ENCODE measurements at regions not wholly inside any gene's neighbourhood (a gene's known extent, or its start where the extent isn't known, plus 50 kb on each side); places are given as distances from the start of the nearest gene placed in this dataset.

DNA sequence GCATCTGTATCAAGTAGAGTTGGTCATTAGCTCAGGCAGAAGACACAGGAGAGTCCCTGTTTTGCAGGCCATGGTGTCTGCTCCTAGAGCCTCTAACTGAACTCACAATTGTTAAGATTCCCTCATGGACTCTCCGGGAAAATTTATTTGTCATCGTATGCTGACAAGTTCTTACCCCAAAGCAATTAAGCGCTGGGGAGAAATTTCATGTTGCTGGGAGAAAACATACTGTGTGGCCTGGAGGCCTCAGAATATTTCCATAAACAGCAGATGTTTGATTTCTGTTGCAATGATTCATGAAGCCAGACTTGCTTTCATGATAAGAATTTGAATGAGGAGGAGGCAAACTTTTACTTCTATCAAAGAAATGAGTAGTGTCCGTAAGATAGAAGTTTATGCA, 583.2 kb downstream of the GATA3 start:
- Mint-ChIP-seq H3K4me3 (no peak overlapping the region), H3K9me3 (peaks cover 38% of the 10 kb centered on the region), H3K36me3 (ENCODE audit: low read depth) (peaks cover 7% of the 10 kb centered on the region), H3K27ac (no peak overlapping the region), H3K27me3 (ENCODE audit: low read depth, poor library complexity) (peaks cover 7% of the 10 kb centered on the region), H3K4me1 (no peaks in the 10 kb centered on the region)
- DNase-seq, result no peak
- TF ChIP-seq, protein P1, sequence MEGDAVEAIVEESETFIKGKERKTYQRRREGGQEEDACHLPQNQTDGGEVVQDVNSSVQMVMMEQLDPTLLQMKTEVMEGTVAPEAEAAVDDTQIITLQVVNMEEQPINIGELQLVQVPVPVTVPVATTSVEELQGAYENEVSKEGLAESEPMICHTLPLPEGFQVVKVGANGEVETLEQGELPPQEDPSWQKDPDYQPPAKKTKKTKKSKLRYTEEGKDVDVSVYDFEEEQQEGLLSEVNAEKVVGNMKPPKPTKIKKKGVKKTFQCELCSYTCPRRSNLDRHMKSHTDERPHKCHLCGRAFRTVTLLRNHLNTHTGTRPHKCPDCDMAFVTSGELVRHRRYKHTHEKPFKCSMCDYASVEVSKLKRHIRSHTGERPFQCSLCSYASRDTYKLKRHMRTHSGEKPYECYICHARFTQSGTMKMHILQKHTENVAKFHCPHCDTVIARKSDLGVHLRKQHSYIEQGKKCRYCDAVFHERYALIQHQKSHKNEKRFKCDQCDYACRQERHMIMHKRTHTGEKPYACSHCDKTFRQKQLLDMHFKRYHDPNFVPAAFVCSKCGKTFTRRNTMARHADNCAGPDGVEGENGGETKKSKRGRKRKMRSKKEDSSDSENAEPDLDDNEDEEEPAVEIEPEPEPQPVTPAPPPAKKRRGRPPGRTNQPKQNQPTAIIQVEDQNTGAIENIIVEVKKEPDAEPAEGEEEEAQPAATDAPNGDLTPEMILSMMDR (IDR thresholded peaks at IDR 0.05), result no peak

DNA sequence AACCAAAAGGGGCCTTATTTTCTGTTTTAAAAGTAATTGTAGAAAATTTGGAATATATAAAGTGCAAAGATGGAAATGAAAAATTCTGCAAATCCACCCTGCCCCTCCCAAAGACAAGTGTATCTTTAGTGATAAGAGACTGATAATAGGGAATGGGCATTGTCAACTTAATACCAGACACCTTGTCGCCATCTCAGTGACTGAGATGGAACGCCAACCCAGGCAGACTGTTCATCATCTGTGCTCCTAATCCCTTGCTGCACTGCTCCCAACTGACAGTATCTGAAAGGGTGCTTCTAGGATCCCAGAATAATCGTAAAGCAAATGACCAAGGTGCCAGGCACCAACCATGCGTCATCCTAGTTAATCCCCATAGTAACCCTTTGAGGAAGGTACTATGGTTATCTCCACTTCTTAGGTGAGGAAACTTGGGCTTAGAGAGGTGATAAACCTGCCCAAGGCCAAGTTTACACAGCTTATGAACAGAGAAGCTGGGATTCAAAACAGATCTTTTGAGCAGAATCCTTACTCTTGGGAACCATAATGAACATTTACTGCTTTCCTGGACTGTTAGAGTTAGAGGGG, 583.7 kb downstream of the GATA3 start:
- TF ChIP-seq, protein P1 (IDR thresholded peaks at IDR 0.05), result no peak
- H3K4me1 Mint-ChIP-seq, result no peaks in the 10 kb centered on the region
- DNase-seq, result no peak

DNA sequence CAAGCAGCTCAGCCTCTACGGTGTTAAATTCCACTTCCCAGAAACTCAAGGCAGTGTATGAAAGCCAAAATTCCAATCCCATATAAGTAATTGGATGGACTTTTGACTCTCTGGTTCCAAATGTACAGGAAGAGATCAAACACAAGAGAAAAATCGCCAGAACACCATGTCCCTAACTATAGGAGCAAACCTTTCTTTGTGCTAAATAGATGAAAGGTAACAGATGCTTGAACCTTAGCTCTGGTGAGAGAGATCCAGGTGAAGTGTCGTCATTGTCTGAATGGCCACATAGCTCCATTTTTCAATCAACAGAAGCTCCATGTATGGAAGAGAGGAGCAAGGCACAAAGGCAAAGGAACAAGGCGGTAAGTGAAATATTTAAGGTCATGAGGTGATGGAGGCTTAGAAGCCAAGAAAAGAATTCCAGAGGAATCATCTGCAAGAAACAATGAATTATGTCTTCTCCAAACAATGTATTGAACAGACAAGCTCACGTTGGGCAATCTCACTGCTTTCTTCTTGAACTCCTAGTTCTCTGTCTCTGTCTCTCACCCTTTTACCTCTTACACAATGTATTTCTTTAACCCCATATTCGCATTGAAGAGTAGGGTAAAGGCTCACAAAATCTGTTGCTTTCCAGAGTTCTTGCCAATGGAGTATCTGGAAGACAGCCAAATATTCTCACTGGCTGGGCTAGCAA, 585.1 kb downstream of the GATA3 start:
- H3K27ac Mint-ChIP-seq, result no peak overlapping the region
- H3K4me3 Mint-ChIP-seq, result no peak overlapping the region
- TF ChIP-seq, protein P1 (IDR thresholded peaks at IDR 0.05), result no peak
- H3K9me3 Mint-ChIP-seq, result peaks cover 34% of the 10 kb centered on the region
- H3K4me1 Mint-ChIP-seq, result peaks cover under 1% of the 10 kb centered on the region
- no peak for DNase-seq
- peaks cover 7% of the 10 kb centered on the region for H3K27me3 Mint-ChIP-seq (ENCODE audit: low read depth, poor library complexity)
- peaks cover 7% of the 10 kb centered on the region for H3K36me3 Mint-ChIP-seq (ENCODE audit: low read depth)

More for the DNA sequence above, 583.7 kb downstream of the GATA3 start:
- Mint-ChIP-seq H3K27me3 (ENCODE audit: low read depth, poor library complexity) (peaks cover 7% of the 10 kb centered on the region), H3K36me3 (ENCODE audit: low read depth) (peaks cover 7% of the 10 kb centered on the region), H3K9me3 (peaks cover 40% of the 10 kb centered on the region), H3K4me3 (no peak overlapping the region), H3K27ac (no peak overlapping the region)

DNA sequence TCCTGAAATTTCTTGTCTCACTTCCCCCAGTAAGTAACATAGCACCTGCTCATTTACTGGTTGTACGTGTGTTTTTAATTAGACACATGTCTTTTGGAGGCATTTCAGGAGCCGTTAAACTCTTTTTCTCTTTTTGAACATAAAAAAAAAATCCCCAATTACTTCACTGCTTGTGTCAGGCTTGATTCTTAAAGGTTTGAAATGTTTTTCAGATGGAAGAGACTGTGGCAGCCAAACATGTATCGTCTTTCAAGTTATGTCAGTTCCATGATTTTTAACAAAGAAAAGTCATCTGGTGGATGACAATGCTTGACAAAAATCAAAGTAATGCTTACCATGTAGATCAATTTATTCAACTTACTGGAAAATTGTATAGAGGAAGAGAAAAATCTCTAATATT, 585.8 kb downstream of the GATA3 start:
- no peak for DNase-seq
- H3K27me3 Mint-ChIP-seq (ENCODE audit: low read depth, poor library complexity), result peaks cover 7% of the 10 kb centered on the region
- H3K4me1 Mint-ChIP-seq, result peaks cover 7% of the 10 kb centered on the region
- H3K27ac Mint-ChIP-seq, result no peak overlapping the region
- TF ChIP-seq, protein P1 (IDR thresholded peaks at IDR 0.05), result no peak
- H3K36me3 Mint-ChIP-seq (ENCODE audit: low read depth), result peaks cover 7% of the 10 kb centered on the region
- peaks cover 30% of the 10 kb centered on the region for H3K9me3 Mint-ChIP-seq
- no peak overlapping the region for H3K4me3 Mint-ChIP-seq

DNA sequence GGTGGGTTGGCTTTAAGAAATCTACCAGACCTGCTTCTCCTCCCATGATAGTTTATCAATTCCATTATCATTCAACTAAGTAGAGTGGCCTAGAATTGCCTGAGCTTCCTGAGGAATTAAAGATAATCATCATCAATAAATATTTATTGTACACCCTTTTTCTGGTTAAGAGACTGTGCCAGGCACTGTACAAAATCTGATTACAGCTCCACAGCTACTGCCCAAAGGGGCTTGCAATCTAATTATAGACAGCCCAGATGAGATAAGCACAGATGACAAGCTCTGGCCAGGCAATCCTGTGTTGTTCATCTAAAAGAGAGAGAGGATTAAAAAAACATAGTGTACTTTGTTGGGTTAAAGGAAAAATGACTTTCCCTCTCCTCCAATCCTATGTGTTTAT, 586.4 kb downstream of the GATA3 start:
- Mint-ChIP-seq H3K27me3 (ENCODE audit: low read depth, poor library complexity) (peaks cover 7% of the 10 kb centered on the region), H3K27ac (no peak overlapping the region), H3K9me3 (peaks cover 29% of the 10 kb centered on the region), H3K4me1 (peaks cover 13% of the 10 kb centered on the region), H3K4me3 (no peak overlapping the region), H3K36me3 (ENCODE audit: low read depth) (peaks cover 7% of the 10 kb centered on the region)
- TF ChIP-seq, protein P1 (IDR thresholded peaks at IDR 0.05), result no peak
- DNase-seq, result no peak

DNA sequence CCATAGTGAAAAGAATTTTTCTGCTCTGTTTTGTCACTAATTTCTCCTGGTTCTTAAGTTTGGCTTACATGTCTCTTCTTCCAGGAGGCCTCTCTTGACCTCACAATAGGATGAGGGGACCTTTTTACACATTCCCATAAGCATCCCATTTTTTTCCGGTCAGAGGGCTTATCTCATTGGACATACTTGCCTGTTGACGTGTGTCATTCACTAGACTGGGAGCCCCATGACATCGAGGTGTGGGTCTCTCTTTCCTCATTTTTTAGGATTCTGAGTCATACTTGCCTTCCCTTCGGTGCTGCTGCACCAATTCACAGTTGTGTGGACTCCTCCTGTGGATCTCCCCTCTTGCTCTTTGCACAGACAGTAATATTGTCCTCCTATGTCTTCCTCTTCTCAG, 601.8 kb downstream of the GATA3 start:
- TF ChIP-seq, protein P1 (IDR thresholded peaks at IDR 0.05), result no peak
- Mint-ChIP-seq H3K36me3 (ENCODE audit: low read depth) (no peaks in the 10 kb centered on the region), H3K27ac (no peak overlapping the region), H3K9me3 (no peaks in the 10 kb centered on the region), H3K4me1 (peaks cover 14% of the 10 kb centered on the region), H3K27me3 (ENCODE audit: low read depth, poor library complexity) (peaks cover 6% of the 10 kb centered on the region), H3K4me3 (no peak overlapping the region)
- no peak for DNase-seq

Measured in nephron progenitor cell (in vitro differentiated cells).